OCI-LY1 (cell line): ENCODE measurements at regions not wholly inside any gene's neighbourhood (a gene's known extent, or its start where the extent isn't known, plus 50 kb on each side); places are given as distances from the start of the nearest gene placed in this dataset.

Experiments
- H2AFZ ChIP-seq: fragments of 200-600 bp; sonication (generic), shearing (Covaris generic); 2 replicates; pipeline ENCODE4 v1.6.0; 2014; ENCODE audit warnings: antibody characterized with exemption, mild to moderate bottlenecking, low read length
- H3F3A ChIP-seq: fragments of 200-600 bp; sonication (generic), shearing (Covaris generic); 2 replicates; pipeline ENCODE4 v1.6.0; 2014; ENCODE audit warnings: mild to moderate bottlenecking, antibody characterized with exemption, low read length, moderate library complexity; ENCODE audit not compliant: insufficient read depth
- H3K27ac ChIP-seq: fragments of 200-600 bp; sonication (generic); 2 replicates; pipeline ENCODE4 v1.5.1; 2014; ENCODE audit warnings: low read length, mixed run types, mild to moderate bottlenecking, low read depth; ENCODE audit not compliant: poor library complexity, severe bottlenecking
- H3K27me3 ChIP-seq: fragments of 200-600 bp; sonication (generic); 2 replicates; pipeline ENCODE4 v1.6.0; 2014; ENCODE audit warnings: antibody characterized with exemption, mild to moderate bottlenecking, low read length, moderate library complexity; ENCODE audit not compliant: insufficient read depth
- H3K36me3 ChIP-seq: fragments of 200-600 bp; sonication (generic); 2 replicates; pipeline ENCODE4 v1.6.1; 2014; ENCODE audit warnings: mild to moderate bottlenecking, antibody characterized with exemption, low read length, moderate library complexity, mixed read lengths; ENCODE audit not compliant: insufficient read depth
- H3K4me1 ChIP-seq: fragments of 200-600 bp; sonication (generic); 2 replicates; pipeline ENCODE4 v1.5.1; 2014; ENCODE audit warnings: mild to moderate bottlenecking, low read length, moderate library complexity; ENCODE audit not compliant: insufficient read depth, severe bottlenecking
- H3K4me2 ChIP-seq: fragments of 200-600 bp; sonication (generic), shearing (Covaris generic); 2 replicates; pipeline ENCODE4 v1.6.1; 2014; ENCODE audit warnings: low read length
- H3K4me3 ChIP-seq: fragments of 200-600 bp; sonication (generic); 2 replicates; pipeline ENCODE4 v1.5.1; 2014; ENCODE audit warnings: low read length, low read depth, mild to moderate bottlenecking, mixed read lengths; ENCODE audit not compliant: poor library complexity, severe bottlenecking
- H3K79me2 ChIP-seq: fragments of 200-600 bp; shearing (Covaris generic); 2 replicates; pipeline ENCODE4 v1.6.1; 2016; ENCODE audit warnings: mixed run types, low read length, mixed read lengths; ENCODE audit not compliant: insufficient read depth
- H3K9ac ChIP-seq: fragments of 200-600 bp; sonication (generic), shearing (Covaris generic); 2 replicates; pipeline ENCODE4 v1.6.1; 2014; ENCODE audit warnings: mild to moderate bottlenecking, low read length, mixed read lengths
- H3K9me2 ChIP-seq: fragments of 200-600 bp; sonication (generic), shearing (Covaris generic); 2 replicates; pipeline ENCODE4 v1.6.1; 2014; ENCODE audit warnings: low read depth, mild to moderate bottlenecking, low read length, mixed read lengths
- H3K9me3 ChIP-seq: fragments of 200-600 bp; shearing (Covaris generic); 2 replicates; pipeline ENCODE4 v1.6.1; 2014; ENCODE audit warnings: low read length, mixed read lengths
- H4K20me1 ChIP-seq: fragments of 200-600 bp; sonication (generic), shearing (Covaris generic); 2 replicates; pipeline ENCODE4 v1.6.0; 2016; ENCODE audit warnings: mild to moderate bottlenecking, low read length; ENCODE audit not compliant: insufficient read depth
- EZH2 ChIP-seq: fragments of 200-600 bp; sonication (generic), shearing (Covaris generic); IDR thresholded peaks from 2 replicates; pipeline ENCODE4 v1.8.0; 2017; ENCODE audit warnings: borderline replicate concordance, mixed run types, mild to moderate bottlenecking, antibody characterized with exemption, low read length, moderate library complexity, mixed read lengths
- TF ChIP-seq, protein P1 (sequence below): fragments of 200-600 bp; sonication (generic), shearing (Covaris generic); IDR thresholded peaks from 2 replicates; pipeline ENCODE4 v1.5.1; 2017; ENCODE audit warnings: mild to moderate bottlenecking, antibody characterized with exemption, low read length, moderate library complexity, mixed read lengths

DNA sequence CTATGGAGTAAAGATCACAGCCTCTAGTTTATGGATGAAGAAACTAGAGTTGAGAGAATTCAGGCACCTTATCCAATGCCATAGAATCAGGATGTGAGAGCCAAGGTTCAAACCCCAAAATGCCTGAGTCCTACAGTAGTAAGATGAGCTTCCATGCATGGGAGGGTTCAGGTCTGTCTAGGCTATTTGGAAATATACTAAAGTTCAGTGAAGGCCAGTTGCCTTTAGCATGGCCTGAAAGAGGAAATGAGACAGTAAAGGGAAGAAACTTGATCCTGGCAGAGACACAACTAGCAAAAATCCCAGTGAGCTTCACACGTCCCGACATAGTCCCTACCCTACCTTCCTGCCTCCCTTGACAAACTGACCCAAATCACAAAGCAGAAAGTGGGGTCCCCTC, 317.0 kb downstream of the RASEF start:
- Histone ChIP-seq H3K27me3 (no peaks in the 10 kb centered on the region), H2AFZ (no peak overlapping the region), H3K4me3 (no peak overlapping the region), H3K27ac (no peak overlapping the region), H4K20me1 (no peaks in the 10 kb centered on the region), H3F3A (no peaks in the 10 kb centered on the region), H3K9me3 (no peaks in the 10 kb centered on the region), H3K4me1 (no peaks in the 10 kb centered on the region), H3K9me2 (no peaks in the 10 kb centered on the region), H3K79me2 (no peaks in the 10 kb centered on the region), H3K9ac (no peak overlapping the region), H3K36me3 (no peaks in the 10 kb centered on the region), H3K4me2 (no peak overlapping the region)
- TF ChIP-seq EZH2, result no peak
- TF ChIP-seq, protein P1, sequence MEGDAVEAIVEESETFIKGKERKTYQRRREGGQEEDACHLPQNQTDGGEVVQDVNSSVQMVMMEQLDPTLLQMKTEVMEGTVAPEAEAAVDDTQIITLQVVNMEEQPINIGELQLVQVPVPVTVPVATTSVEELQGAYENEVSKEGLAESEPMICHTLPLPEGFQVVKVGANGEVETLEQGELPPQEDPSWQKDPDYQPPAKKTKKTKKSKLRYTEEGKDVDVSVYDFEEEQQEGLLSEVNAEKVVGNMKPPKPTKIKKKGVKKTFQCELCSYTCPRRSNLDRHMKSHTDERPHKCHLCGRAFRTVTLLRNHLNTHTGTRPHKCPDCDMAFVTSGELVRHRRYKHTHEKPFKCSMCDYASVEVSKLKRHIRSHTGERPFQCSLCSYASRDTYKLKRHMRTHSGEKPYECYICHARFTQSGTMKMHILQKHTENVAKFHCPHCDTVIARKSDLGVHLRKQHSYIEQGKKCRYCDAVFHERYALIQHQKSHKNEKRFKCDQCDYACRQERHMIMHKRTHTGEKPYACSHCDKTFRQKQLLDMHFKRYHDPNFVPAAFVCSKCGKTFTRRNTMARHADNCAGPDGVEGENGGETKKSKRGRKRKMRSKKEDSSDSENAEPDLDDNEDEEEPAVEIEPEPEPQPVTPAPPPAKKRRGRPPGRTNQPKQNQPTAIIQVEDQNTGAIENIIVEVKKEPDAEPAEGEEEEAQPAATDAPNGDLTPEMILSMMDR, result no peak

DNA sequence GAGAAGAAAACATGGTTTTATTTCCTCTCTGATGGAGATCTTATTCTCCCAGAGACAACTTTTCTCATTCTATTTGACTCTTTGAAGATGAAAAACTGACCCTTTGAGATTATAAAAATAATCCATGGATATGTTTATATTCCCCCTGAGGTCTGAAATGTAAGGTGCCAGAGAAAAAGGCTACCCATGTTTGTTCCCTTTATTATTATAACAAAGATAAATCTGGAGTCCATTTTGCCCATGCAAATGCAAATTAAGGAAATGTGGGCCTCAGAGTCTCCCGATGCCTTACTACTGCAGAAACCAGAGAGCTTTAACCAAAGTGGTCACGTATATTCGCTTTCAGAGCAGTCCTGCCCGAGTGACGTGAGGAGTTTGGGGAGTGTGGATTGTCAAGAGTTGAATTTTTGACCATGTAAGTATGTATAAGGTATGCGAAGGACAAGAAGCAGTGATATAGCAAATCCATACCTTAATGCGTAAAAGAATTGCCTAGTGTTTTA, 312.5 kb downstream of the RASEF start:
- Histone ChIP-seq H3K4me2 (no peak overlapping the region), H3K9me3 (no peaks in the 10 kb centered on the region), H3K27me3 (no peaks in the 10 kb centered on the region), H2AFZ (no peak overlapping the region), H3K9me2 (no peaks in the 10 kb centered on the region), H3K4me3 (no peak overlapping the region), H3K4me1 (no peaks in the 10 kb centered on the region), H3K79me2 (no peaks in the 10 kb centered on the region), H3K27ac (no peak overlapping the region), H3K9ac (no peak overlapping the region), H4K20me1 (no peaks in the 10 kb centered on the region), H3K36me3 (no peaks in the 10 kb centered on the region), H3F3A (no peaks in the 10 kb centered on the region)
- TF ChIP-seq, protein P1, result no peak
- no peak for TF ChIP-seq EZH2

DNA sequence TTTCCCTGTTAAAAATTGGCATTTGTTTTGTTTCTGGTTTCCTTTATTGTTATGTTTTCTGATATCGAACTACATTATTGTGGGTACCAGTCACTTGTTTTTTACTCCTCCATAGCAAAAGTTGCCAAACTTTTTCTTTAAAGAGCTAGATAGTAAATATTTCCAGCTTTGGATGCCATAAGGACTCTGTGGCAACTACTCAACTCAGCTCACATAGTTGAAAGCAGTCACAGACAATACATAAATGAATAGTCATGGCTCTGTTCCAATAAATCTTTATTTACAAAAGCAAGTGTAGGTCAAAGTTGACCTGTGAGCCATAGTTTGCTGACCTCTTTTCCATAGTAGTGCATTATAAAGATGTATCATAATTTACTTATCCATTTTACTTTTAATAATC, 305.0 kb downstream of the RASEF start:
- Histone ChIP-seq H3K4me2 (no peak overlapping the region), H3F3A (no peaks in the 10 kb centered on the region), H3K9ac (no peak overlapping the region), H3K4me3 (no peak overlapping the region), H3K9me2 (no peaks in the 10 kb centered on the region), H3K27ac (no peak overlapping the region), H4K20me1 (no peaks in the 10 kb centered on the region), H3K9me3 (no peaks in the 10 kb centered on the region), H3K27me3 (no peaks in the 10 kb centered on the region), H3K36me3 (no peaks in the 10 kb centered on the region), H2AFZ (no peak overlapping the region), H3K4me1 (no peaks in the 10 kb centered on the region), H3K79me2 (no peaks in the 10 kb centered on the region)
- TF ChIP-seq, protein P1, result no peak
- no peak for TF ChIP-seq EZH2
